ENCODE measurements at regions not wholly inside any gene's neighbourhood (a gene's known extent, or its start where the extent isn't known, plus 50 kb on each side); places are given as distances from the start of the nearest gene placed in this dataset.
A peak's percentile ranks its signal among the peaks of the same experiment; 100 is the strongest.

- DNase-seq (ENCODE audit: low spot score) = no peak
These were observed 49.7 kb downstream of the KLF12 start for GRCh38 chr13:74084375-74084935.

GRCh38 chr13:74082741-74083160, 51.5 kb downstream of the KLF12 start:
- DNase-seq (ENCODE audit: low spot score) = no peak

- no peak for DNase-seq (ENCODE audit: low spot score)
These were observed 53.4 kb downstream of the KLF12 start for GRCh38 chr13:74080762-74081161.

GRCh38 chr13:74077792-74078191, 56.4 kb downstream of the KLF12 start:
- DNase-seq (ENCODE audit: low spot score) = peak; percentile 21

GRCh38 chr13:74077375-74077774, 56.8 kb downstream of the KLF12 start:
- no peak for DNase-seq (ENCODE audit: low spot score)

GRCh38 chr13:74074723-74075122, 59.5 kb downstream of the KLF12 start:
- DNase-seq (ENCODE audit: low spot score) = no peak

GRCh38 chr13:74073274-74073673, 60.9 kb downstream of the KLF12 start:
- DNase-seq (ENCODE audit: low spot score) = no peak

- DNase-seq (ENCODE audit: low spot score) = no peak
These were observed 63.7 kb downstream of the KLF12 start for GRCh38 chr13:74070513-74070912.

- no peak for DNase-seq (ENCODE audit: low spot score)
These were observed 64.1 kb downstream of the KLF12 start for GRCh38 chr13:74070065-74070464.

- no peak for DNase-seq (ENCODE audit: low spot score)
These were observed 65.7 kb downstream of the KLF12 start for GRCh38 chr13:74068471-74068870.

- DNase-seq (ENCODE audit: low spot score) = no peak
These were observed 66.4 kb downstream of the KLF12 start for GRCh38 chr13:74067818-74068217.

GRCh38 chr13:74066937-74067336, 67.3 kb downstream of the KLF12 start:
- DNase-seq (ENCODE audit: low spot score) = no peak

GRCh38 chr13:74064805-74065312, 69.3 kb downstream of the KLF12 start:
- no peak for DNase-seq (ENCODE audit: low spot score)

- no peak for DNase-seq (ENCODE audit: low spot score)
These were observed 70.6 kb downstream of the KLF12 start for GRCh38 chr13:74063533-74064100.

- DNase-seq (ENCODE audit: low spot score) = peak; percentile 51
These were observed 71.3 kb downstream of the KLF12 start for GRCh38 chr13:74062933-74063332.

GRCh38 chr13:74061926-74062595, 72.1 kb downstream of the KLF12 start:
- peak; percentile 28 for DNase-seq (ENCODE audit: low spot score)

GRCh38 chr13:74056801-74057542, 77.2 kb downstream of the KLF12 start:
- DNase-seq (ENCODE audit: low spot score) = no peak

GRCh38 chr13:74052402-74052928, 81.7 kb downstream of the KLF12 start:
- DNase-seq (ENCODE audit: low spot score) = no peak

GRCh38 chr13:74048756-74049155, 85.4 kb downstream of the KLF12 start:
- DNase-seq (ENCODE audit: low spot score) = no peak

GRCh38 chr13:74047931-74048600, 86.1 kb downstream of the KLF12 start:
- DNase-seq (ENCODE audit: low spot score) = no peak

- no peak for DNase-seq (ENCODE audit: low spot score)
These were observed 87.8 kb downstream of the KLF12 start for GRCh38 chr13:74046431-74046830.

GRCh38 chr13:74045583-74045982, 88.6 kb downstream of the KLF12 start:
- DNase-seq (ENCODE audit: low spot score) = no peak
